Endodermal cell (in vitro differentiated cells): ENCODE measurements at regions not wholly inside any gene's neighbourhood (a gene's known extent, or its start where the extent isn't known, plus 50 kb on each side); places are given as distances from the start of the nearest gene placed in this dataset.

Experiments
- DNase-seq: peaks from one replicate; pipeline ENCODE4 v3.0.0-alpha.2; 2017
- H3K27ac ChIP-seq: 2 replicates; pipeline ENCODE4 v1.5.1; 2013; ENCODE audit warnings: mild to moderate bottlenecking, low read depth, low read length, moderate library complexity
- H3K27me3 ChIP-seq: 2 replicates; pipeline ENCODE4 v1.6.1; 2013; ENCODE audit warnings: mild to moderate bottlenecking, low read length, moderate library complexity; ENCODE audit not compliant: insufficient read depth, control insufficient read depth, poor library complexity, severe bottlenecking
- H3K36me3 ChIP-seq: 2 replicates; pipeline ENCODE4 v1.7.0; 2013; ENCODE audit warnings: mild to moderate bottlenecking, low read length, moderate library complexity; ENCODE audit not compliant: control insufficient read depth, insufficient read depth
- H3K4me1 ChIP-seq: one replicate; pipeline ENCODE4 v1.7.0; 2013; ENCODE audit warnings: low read length; ENCODE audit not compliant: control insufficient read depth, insufficient read depth
- H3K4me3 ChIP-seq: 2 replicates; pipeline ENCODE4 v1.5.1; 2013; ENCODE audit warnings: mild to moderate bottlenecking, low read length, moderate library complexity
- H3K9ac ChIP-seq: 2 replicates; pipeline ENCODE4 v1.6.1; 2013; ENCODE audit warnings: mild to moderate bottlenecking, low read length, moderate library complexity; ENCODE audit not compliant: poor library complexity, severe bottlenecking; ENCODE audit errors: extremely low read depth
- H3K9me3 ChIP-seq: 2 replicates; pipeline ENCODE4 v1.6.1; 2013; ENCODE audit warnings: mild to moderate bottlenecking, low read length, moderate library complexity; ENCODE audit not compliant: control insufficient read depth
- H3K27ac Mint-ChIP-seq: 2 replicates; pipeline ENCODE4 v1.8.0; 2020; ENCODE audit warnings: mixed read lengths
- H3K27me3 Mint-ChIP-seq: 2 replicates; pipeline ENCODE4 v1.8.0; 2021; ENCODE audit warnings: mild to moderate bottlenecking, mixed read lengths; ENCODE audit not compliant: insufficient read depth
- H3K36me3 Mint-ChIP-seq: 2 replicates; pipeline ENCODE4 v1.8.0; 2020; ENCODE audit warnings: low read depth, mixed read lengths
- H3K4me1 Mint-ChIP-seq: 2 replicates; pipeline ENCODE4 v1.8.0; 2020; ENCODE audit warnings: mixed read lengths
- H3K4me3 Mint-ChIP-seq: 2 replicates; pipeline ENCODE4 v1.8.0; 2020; ENCODE audit warnings: mild to moderate bottlenecking, moderate library complexity, mixed read lengths
- H3K9me3 Mint-ChIP-seq: 2 replicates; pipeline ENCODE4 v1.8.0; 2020; ENCODE audit warnings: mild to moderate bottlenecking, mixed read lengths
- CTCF ChIP-seq: fragments of 200-600 bp; sonication (generic); conservative IDR thresholded peaks from 2 replicates; pipeline ENCODE4 v1.5.0; 2021; ENCODE audit warnings: antibody characterized with exemption, mild to moderate bottlenecking
- WGBS, 2 experiments: methylation state at CpG; one replicate each; pipeline versions ENCODE4 v1.1.5 to v1.1.7; 2013; ENCODE audit warnings: missing lambda C conversion rate in 2 of 2, mixed read lengths in 1 of 2; ENCODE audit not compliant: insufficient coverage in 1 of 2, insufficient read length in 1 of 2; 5-methylcytosine and 5-hydroxymethylcytosine counted together

- TF ChIP-seq CTCF, result no peak
- H3K4me1 Mint-ChIP-seq, result no peaks in the 10 kb centered on the region
- H3K4me3 Mint-ChIP-seq, result no peak overlapping the region
- no peak for DNase-seq
- peaks cover 8% of the 10 kb centered on the region for H3K9me3 Mint-ChIP-seq
- Histone ChIP-seq H3K36me3 (no peaks in the 10 kb centered on the region), H3K9me3 (no peaks in the 10 kb centered on the region), H3K4me1 (no peaks in the 10 kb centered on the region), H3K9ac (no peak overlapping the region), H3K27me3 (no peaks in the 10 kb centered on the region), H3K27ac (no peak overlapping the region), H3K4me3 (no peak overlapping the region)
- no peak overlapping the region for H3K27ac Mint-ChIP-seq
- no peaks in the 10 kb centered on the region for H3K27me3 Mint-ChIP-seq
- 95 to 96% methylated on average over 4 to 5 of the region's 5 CpGs for WGBS, 2 experiments
- no peaks in the 10 kb centered on the region for H3K36me3 Mint-ChIP-seq
Observed at GRCh38 chr21:21631961-21632360, 633.8 kb downstream of the NCAM2 start.

- Histone ChIP-seq H3K27ac (no peak overlapping the region), H3K27me3 (no peaks in the 10 kb centered on the region), H3K9ac (no peak overlapping the region), H3K4me3 (no peak overlapping the region), H3K9me3 (no peaks in the 10 kb centered on the region), H3K4me1 (no peaks in the 10 kb centered on the region), H3K36me3 (no peaks in the 10 kb centered on the region)
- Mint-ChIP-seq H3K27me3 (no peaks in the 10 kb centered on the region), H3K4me3 (no peak overlapping the region), H3K4me1 (no peaks in the 10 kb centered on the region), H3K36me3 (no peaks in the 10 kb centered on the region), H3K27ac (no peak overlapping the region), H3K9me3 (peaks cover 8% of the 10 kb centered on the region)
- DNase-seq, result no peak
- WGBS, 2 experiments, result no CpG with 5 or more reads among the region's 2 CpGs
- TF ChIP-seq CTCF, result no peak
Observed at GRCh38 chr21:21632926-21633325, 634.7 kb downstream of the NCAM2 start.

- H3K9me3 Mint-ChIP-seq, result peaks cover 1% of the 10 kb centered on the region
- no peak overlapping the region for H3K4me3 Mint-ChIP-seq
- H3K27me3 ChIP-seq, result no peaks in the 10 kb centered on the region
- no peak overlapping the region for H3K4me3 ChIP-seq
- no peak overlapping the region for H3K27ac Mint-ChIP-seq
- no peaks in the 10 kb centered on the region for H3K9me3 ChIP-seq
- H3K9ac ChIP-seq, result no peak overlapping the region
- no peaks in the 10 kb centered on the region for H3K36me3 ChIP-seq
- no peaks in the 10 kb centered on the region for H3K27me3 Mint-ChIP-seq
- no peaks in the 10 kb centered on the region for H3K36me3 Mint-ChIP-seq
- DNase-seq, result no peak
- H3K27ac ChIP-seq, result no peak overlapping the region
- H3K4me1 ChIP-seq, result peaks cover 11% of the 10 kb centered on the region
- H3K4me1 Mint-ChIP-seq, result peaks cover 16% of the 10 kb centered on the region
- WGBS, 2 experiments, result 63 to 97% methylated on average over 1 of the region's 1 CpG
- no peak for TF ChIP-seq CTCF
Observed at GRCh38 chr21:21661741-21662140, 663.5 kb downstream of the NCAM2 start.
